CD8-positive, alpha-beta memory T cell (primary cell): ENCODE measurements at regions not wholly inside any gene's neighbourhood (a gene's known extent, or its start where the extent isn't known, plus 50 kb on each side); places are given as distances from the start of the nearest gene placed in this dataset.
"Not testable (repeated sequence)": the region's sequence is repeated elsewhere in the genome, so short reads cannot be mapped to it uniquely, and the experiment has no call there.

Experiments
- CTCF ChIA-PET: fragments of 350-600 bp; sonication (Branson Sonifier 250); formaldehyde crosslinking; loops from one replicate; lab custom pipeline; 2021; ENCODE audit warnings: antibody characterized with exemption; lab: Charles Lee
- POLR2A ChIA-PET: fragments of 350-600 bp; sonication (Branson Sonifier 250); formaldehyde crosslinking; loops from one replicate; lab custom pipeline; 2021; ENCODE audit warnings: antibody characterized with exemption; lab: Charles Lee
- DNase-seq, 5 donors: peaks; one replicate each; pipeline versions ENCODE4 v3.0.0 to v3.0.0-alpha.2; 2020 to 2022; ENCODE audit warnings: mixed read lengths in 1 of 5
- H3K27ac ChIP-seq: one replicate; pipeline ENCODE4 v1.7.0; 2013; ENCODE audit warnings: low read depth, mild to moderate bottlenecking, low read length, moderate library complexity
- H3K27me3 ChIP-seq: 2 replicates; pipeline ENCODE4 v1.7.0; 2013; ENCODE audit warnings: low read length, mild to moderate bottlenecking; ENCODE audit not compliant: insufficient read depth, poor library complexity, severe bottlenecking
- H3K36me3 ChIP-seq: 2 replicates; pipeline ENCODE4 v1.7.0; 2013; ENCODE audit warnings: mild to moderate bottlenecking, low read length, moderate library complexity; ENCODE audit not compliant: insufficient read depth
- H3K4me1 ChIP-seq: 2 replicates; pipeline ENCODE4 v1.7.0; 2013; ENCODE audit warnings: mild to moderate bottlenecking, low read length, moderate library complexity; ENCODE audit not compliant: insufficient read depth
- H3K4me3 ChIP-seq: 2 replicates; pipeline ENCODE4 v1.7.0; 2013; ENCODE audit warnings: mild to moderate bottlenecking, low read length
- H3K9me3 ChIP-seq: 2 replicates; pipeline ENCODE4 v1.7.0; 2013; ENCODE audit warnings: mild to moderate bottlenecking, low read length
- H3K27ac Mint-ChIP-seq, 8 donors: one replicate each; pipeline ENCODE4 v1.8.0; 2020 to 2021; ENCODE audit warnings: mixed read lengths in 8 of 8, mild to moderate bottlenecking in 6 of 8, inconsistent platforms in 3 of 8, moderate library complexity in 3 of 8
- H3K27me3 Mint-ChIP-seq, 2 donors: one replicate each; pipeline ENCODE4 v1.8.0; 2020 to 2021; ENCODE audit warnings: mixed read lengths in 2 of 2, mild to moderate bottlenecking in 1 of 2, moderate library complexity in 1 of 2
- H3K36me3 Mint-ChIP-seq, 3 donors: one replicate each; pipeline ENCODE4 v1.8.0; 2020 to 2021; ENCODE audit warnings: mixed read lengths in 3 of 3, inconsistent platforms in 1 of 3, mild to moderate bottlenecking in 1 of 3
- H3K4me1 Mint-ChIP-seq, 3 donors: one replicate each; pipeline ENCODE4 v1.8.0; 2020 to 2021; ENCODE audit warnings: mixed read lengths in 3 of 3, inconsistent platforms in 1 of 3, mild to moderate bottlenecking in 1 of 3
- H3K4me3 Mint-ChIP-seq, 7 donors: one replicate each; pipeline ENCODE4 v1.8.0; 2020 to 2021; ENCODE audit warnings: mixed read lengths in 7 of 7, mild to moderate bottlenecking in 6 of 7, moderate library complexity in 4 of 7, inconsistent platforms in 2 of 7
- H3K9me3 Mint-ChIP-seq, 5 donors: one replicate each; pipeline ENCODE4 v1.8.0; 2020 to 2022; ENCODE audit warnings: mixed read lengths in 5 of 5, mild to moderate bottlenecking in 3 of 5, moderate library complexity in 2 of 5, inconsistent platforms in 1 of 5

DNA sequence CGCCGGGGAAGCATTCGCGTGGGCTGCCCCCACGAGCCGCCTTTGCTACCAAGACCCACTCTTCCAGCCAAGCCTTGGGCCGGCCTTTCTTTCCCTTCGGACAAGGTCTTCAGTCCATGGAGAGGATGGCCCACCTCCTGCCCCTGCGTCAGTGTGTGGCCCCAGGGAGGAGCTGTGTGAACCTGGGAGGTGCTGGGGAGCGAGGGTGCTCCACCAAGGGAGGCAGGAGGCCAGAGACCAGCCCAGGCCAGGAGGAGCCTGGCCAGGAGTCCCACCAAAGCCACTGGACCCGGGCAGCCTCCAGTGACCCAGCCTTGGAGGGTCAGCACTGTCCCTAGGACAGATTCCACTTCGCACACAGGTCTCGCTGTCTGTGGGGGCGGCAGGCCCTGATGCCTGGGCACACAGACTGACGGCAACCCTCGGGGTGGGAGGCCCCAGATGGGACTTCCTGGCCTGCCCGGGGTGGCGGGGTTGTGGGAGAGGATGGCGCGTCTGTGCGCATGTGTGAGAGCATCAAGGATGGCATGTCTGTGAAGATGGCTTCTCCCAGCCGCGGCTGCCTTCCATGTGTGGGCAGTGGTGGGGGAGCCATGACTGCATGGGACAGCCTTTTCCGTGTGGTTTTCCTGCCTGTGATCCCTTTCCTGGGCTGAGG lies 113.3 kb upstream of the LPCAT1 start:
- CTCF ChIA-PET, result no interaction called here
- Histone ChIP-seq H3K4me3 (no peak overlapping the region), H3K9me3 (no peaks in the 10 kb centered on the region), H3K27ac (no peak overlapping the region), H3K27me3 (peaks cover under 1% of the 10 kb centered on the region), H3K36me3 (no peaks in the 10 kb centered on the region), H3K4me1 (no peaks in the 10 kb centered on the region)
- Mint-ChIP-seq H3K4me3 (no peak overlapping the region), H3K27ac (no peak overlapping the region), H3K36me3 (peaks cover 0 to 5% (median 0%) of the 10 kb centered on the region in 3 donors), H3K4me1 (peaks cover 19 to 29% (median 28%) of the 10 kb centered on the region in 3 donors), H3K27me3 (peaks cover 9 to 10% of the 10 kb centered on the region in 2 donors), H3K9me3 (no peaks in the 10 kb centered on the region)
- peak in 1 of 5 donors; percentile 41 for DNase-seq
- POLR2A ChIA-PET, result no interaction called here

DNA sequence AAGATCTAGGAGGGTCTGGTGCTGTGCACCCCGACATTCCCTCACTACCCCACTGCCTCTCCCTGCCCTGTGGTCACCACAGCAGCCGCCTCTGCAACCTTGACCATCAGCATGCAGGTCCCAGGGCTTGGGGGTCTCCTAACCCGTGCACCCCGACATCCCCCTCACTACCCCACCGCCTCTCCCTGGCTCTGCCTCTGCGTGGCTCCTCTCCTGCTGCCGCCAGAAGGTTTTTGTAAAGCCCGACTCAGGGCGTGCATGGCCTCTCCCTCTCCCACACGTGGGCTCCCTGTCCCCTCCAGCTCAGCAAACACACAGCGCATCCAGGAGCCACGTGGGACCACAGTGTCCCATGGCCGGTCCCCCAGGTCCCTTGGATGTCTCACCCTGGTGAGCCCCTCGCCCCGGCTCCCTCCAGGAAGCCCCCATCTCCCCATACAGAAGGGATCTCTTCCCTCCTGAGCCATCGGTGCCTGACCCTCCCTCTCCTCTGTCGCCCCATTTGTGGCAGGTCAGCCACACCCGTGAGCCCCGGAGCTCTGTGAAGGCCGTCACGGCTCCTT lies 112.5 kb upstream of the LPCAT1 start:
- H3K4me3 ChIP-seq, H3K27me3 ChIP-seq, H3K36me3 ChIP-seq, POLR2A ChIA-PET, H3K9me3 Mint-ChIP-seq, CTCF ChIA-PET, H3K4me1 ChIP-seq, H3K36me3 Mint-ChIP-seq, H3K27ac ChIP-seq, H3K9me3 ChIP-seq, H3K27me3 Mint-ChIP-seq, DNase-seq: not testable (repeated sequence)
- H3K4me1 Mint-ChIP-seq, result peaks cover 17 to 33% (median 30%) of the 10 kb centered on the region in 3 donors
- H3K4me3 Mint-ChIP-seq, result peak overlapping the region in 2 of 7 donors; percentile 42 to 89
- H3K27ac Mint-ChIP-seq, result peak overlapping the region in 1 of 8 donors; percentile 17

- H3K9me3 Mint-ChIP-seq, H3K27ac ChIP-seq, DNase-seq, H3K9me3 ChIP-seq, H3K27me3 Mint-ChIP-seq, H3K27me3 ChIP-seq, CTCF ChIA-PET, POLR2A ChIA-PET, H3K36me3 ChIP-seq, H3K4me3 ChIP-seq, H3K4me1 ChIP-seq: not testable (repeated sequence)
- Mint-ChIP-seq H3K4me1 (peaks cover 15 to 37% (median 29%) of the 10 kb centered on the region in 3 donors), H3K4me3 (peak overlapping the region; percentile 55 to 95 (median 72)), H3K27ac (peak overlapping the region in 5 of 8 donors; percentile 32 to 85 (median 68)), H3K36me3 (peaks cover 0 to 15% (median 0%) of the 10 kb centered on the region in 3 donors)
Measured at GRCh38 chr5:1635477-1635876, 111.7 kb upstream of the LPCAT1 start.

DNA sequence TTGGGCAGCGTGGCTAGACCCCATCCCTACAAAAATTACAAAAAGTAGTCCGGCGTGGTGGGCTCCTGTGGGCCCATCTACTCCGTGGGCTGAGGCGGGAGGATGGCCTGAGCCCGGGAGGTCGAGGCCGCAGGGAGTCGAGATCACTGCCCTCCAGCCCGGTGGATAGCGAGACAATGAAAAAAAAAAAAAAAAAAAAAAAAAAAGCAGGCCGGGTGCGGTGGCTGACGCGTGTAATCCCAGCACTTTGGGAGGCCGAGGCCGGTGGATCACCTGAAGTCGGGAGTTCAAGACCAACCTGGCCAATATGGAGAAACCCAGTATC lies 110.5 kb upstream of the LPCAT1 start:
- Mint-ChIP-seq H3K27me3 (peaks cover 0 to 3% of the 10 kb centered on the region in 2 donors), H3K36me3 (peaks cover 0 to 26% (median 3%) of the 10 kb centered on the region in 3 donors), H3K4me3 (peak overlapping the region; percentile 89 to 95 (median 93)), H3K9me3 (no peaks in the 10 kb centered on the region), H3K27ac (peak overlapping the region; percentile 46 to 95 (median 90)), H3K4me1 (peaks cover 17 to 41% (median 29%) of the 10 kb centered on the region in 3 donors)
- no peaks in the 10 kb centered on the region for H3K9me3 ChIP-seq
- peak overlapping the region; percentile 67 for H3K27ac ChIP-seq
- H3K27me3 ChIP-seq, result no peaks in the 10 kb centered on the region
- no peaks in the 10 kb centered on the region for H3K4me1 ChIP-seq
- DNase-seq, result no peak
- CTCF ChIA-PET, result interaction anchor here (1.1 to 1.2 kb wide), 3 partner anchors 11 to 254 kb away, joined by 4 to 5 read pairs (median 4); no protein-coding TSS in a partner anchor
- H3K4me3 ChIP-seq, result peak overlapping the region; percentile 84
- H3K36me3 ChIP-seq, result no peaks in the 10 kb centered on the region
- POLR2A ChIA-PET, result interaction anchor here (0.6 kb wide), 1 partner anchor 169 kb away, joined by 5 read pairs; no protein-coding TSS in a partner anchor

DNA sequence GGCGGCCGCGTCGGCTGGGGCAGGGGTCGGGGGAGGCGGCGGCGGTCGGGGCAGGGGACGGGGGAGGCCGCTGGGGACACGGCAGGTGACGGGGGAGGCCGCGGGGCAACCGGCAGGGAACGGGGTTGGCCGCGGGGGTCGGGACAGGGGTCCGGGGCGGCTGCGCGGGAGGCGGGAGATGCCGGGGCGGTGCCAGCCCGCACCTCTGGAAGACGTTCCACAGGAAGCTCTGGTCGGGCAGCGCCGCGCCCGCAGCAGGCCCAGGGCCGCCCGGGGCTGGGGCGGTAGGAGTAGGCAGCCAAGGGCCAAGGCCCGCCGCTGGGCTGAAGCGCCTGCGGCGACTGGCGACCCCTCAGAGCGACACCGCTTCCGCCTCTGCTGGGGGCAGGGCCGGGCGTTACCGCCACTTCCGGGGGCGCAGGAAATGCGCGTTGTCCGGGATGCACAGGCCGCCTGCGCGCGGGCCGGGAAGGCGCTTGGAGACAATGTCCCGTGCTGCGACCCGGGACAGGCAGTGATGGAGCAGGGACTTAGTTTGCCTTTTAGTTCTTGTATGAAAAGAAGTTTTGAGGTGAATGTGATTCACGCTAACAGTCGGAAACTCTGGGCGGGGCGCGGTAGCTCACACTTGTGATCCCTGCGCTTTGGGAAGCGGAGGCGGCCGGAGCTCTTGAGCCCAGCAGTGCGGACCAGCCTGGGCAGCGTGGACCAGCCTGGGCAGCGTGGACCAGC lies 110.0 kb upstream of the LPCAT1 start:
- H3K27me3 ChIP-seq, result no peaks in the 10 kb centered on the region
- no peaks in the 10 kb centered on the region for H3K36me3 ChIP-seq
- ChIA-PET CTCF (interaction anchor here (1.1 to 1.2 kb wide), 3 partner anchors 11 to 253 kb away, joined by 4 to 5 read pairs (median 4); no protein-coding TSS in a partner anchor), POLR2A (interaction anchor here (0.6 kb wide), 1 partner anchor 169 kb away, joined by 5 read pairs; no protein-coding TSS in a partner anchor)
- Mint-ChIP-seq H3K4me1 (peaks cover 17 to 41% (median 29%) of the 10 kb centered on the region in 3 donors), H3K36me3 (peaks cover 0 to 28% (median 3%) of the 10 kb centered on the region in 3 donors), H3K27me3 (peaks cover 0 to 3% of the 10 kb centered on the region in 2 donors), H3K27ac (peak overlapping the region; percentile 46 to 95 (median 90)), H3K4me3 (peak overlapping the region; percentile 89 to 95 (median 93)), H3K9me3 (no peaks in the 10 kb centered on the region)
- H3K4me1 ChIP-seq, result no peaks in the 10 kb centered on the region
- peak overlapping the region; percentile 67 for H3K27ac ChIP-seq
- no peaks in the 10 kb centered on the region for H3K9me3 ChIP-seq
- peak; percentile 55 to 82 (median 67) for DNase-seq
- peak overlapping the region; percentile 84 for H3K4me3 ChIP-seq

GRCh38 chr5:1631004-1631403 lies 107.2 kb upstream of the LPCAT1 start:
- H3K27me3 ChIP-seq, H3K9me3 ChIP-seq, DNase-seq, H3K27ac ChIP-seq, H3K36me3 ChIP-seq, H3K9me3 Mint-ChIP-seq, H3K4me1 ChIP-seq, H3K27me3 Mint-ChIP-seq, POLR2A ChIA-PET, H3K4me3 ChIP-seq: not testable (repeated sequence)
- CTCF ChIA-PET, result interaction anchor here (2.1 kb wide), 1 partner anchor 10 kb away, joined by 6 read pairs; no protein-coding TSS in a partner anchor
- Mint-ChIP-seq H3K4me1 (peaks cover 17 to 41% (median 29%) of the 10 kb centered on the region in 3 donors), H3K36me3 (peaks cover 0 to 41% (median 4%) of the 10 kb centered on the region in 3 donors), H3K27ac (peak overlapping the region in 6 of 8 donors; percentile 21 to 77 (median 41)), H3K4me3 (peak overlapping the region in 1 of 7 donors; percentile 45)

GRCh38 chr5:1626397-1626796 lies 102.6 kb upstream of the LPCAT1 start:
- POLR2A ChIA-PET, H3K27ac ChIP-seq, CTCF ChIA-PET, DNase-seq, H3K36me3 ChIP-seq, H3K9me3 ChIP-seq, H3K4me3 Mint-ChIP-seq, H3K27me3 Mint-ChIP-seq, H3K27ac Mint-ChIP-seq, H3K27me3 ChIP-seq, H3K4me3 ChIP-seq, H3K9me3 Mint-ChIP-seq, H3K4me1 ChIP-seq: not testable (repeated sequence)
- peaks cover 7 to 14% (median 11%) of the 10 kb centered on the region in 3 donors for H3K4me1 Mint-ChIP-seq
- H3K36me3 Mint-ChIP-seq, result peaks cover 0 to 62% (median 15%) of the 10 kb centered on the region in 3 donors
